GM21515 (cell line): ENCODE measurements at regions not wholly inside any gene's neighbourhood (a gene's known extent, or its start where the extent isn't known, plus 50 kb on each side); places are given as distances from the start of the nearest gene placed in this dataset.
"Not testable (repeated sequence)": the region's sequence is repeated elsewhere in the genome, so short reads cannot be mapped to it uniquely, and the experiment has no call there.

ENCODE experiments used
- ATAC-seq: cut with Tn5 transposase; IDR thresholded peaks from one replicate; pipeline ENCODE4 v1.9.1; 2021; ENCODE audit not compliant: unreplicated experiment

DNA sequence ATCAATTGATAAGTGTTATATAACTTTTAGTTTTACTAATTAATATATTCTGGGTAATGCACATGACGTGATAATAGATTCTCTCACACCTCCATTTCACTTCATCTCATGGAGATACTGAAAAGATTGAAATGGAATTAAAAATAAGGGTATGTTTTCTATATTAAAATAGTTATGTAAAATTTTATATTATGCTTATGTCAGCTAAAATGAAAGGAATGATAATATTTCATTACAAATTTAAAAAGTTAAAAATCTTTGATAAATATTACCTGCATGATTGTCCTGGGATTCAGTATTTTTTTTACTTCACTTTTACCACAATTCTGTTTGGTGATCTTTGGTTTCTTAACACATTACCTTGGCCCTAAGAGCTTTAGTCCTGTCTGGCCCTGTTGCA is 823.8 kb upstream of the NRXN1 start:
- ATAC-seq, result no peak

DNA sequence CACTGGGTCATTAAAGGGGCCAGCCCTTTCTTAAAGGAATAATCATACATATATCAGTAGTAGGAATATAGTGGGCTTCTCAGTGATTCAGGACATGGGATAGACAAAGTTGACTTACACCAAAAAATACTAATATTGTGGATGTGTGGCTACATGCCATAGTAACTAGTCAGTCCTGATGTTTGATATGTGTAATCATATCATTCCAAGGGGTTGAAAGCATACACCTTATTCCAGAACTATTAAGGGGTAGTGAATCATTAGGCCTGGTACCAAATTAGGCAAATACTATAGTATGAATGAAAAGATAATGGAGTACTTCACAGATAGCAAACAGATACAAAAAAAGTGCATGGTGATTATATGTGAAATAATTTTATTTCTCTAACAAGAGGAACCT is 814.9 kb upstream of the NRXN1 start:
- no peak for ATAC-seq

- ATAC-seq, result no peak
Observed at GRCh38 chr2:51846018-51846417, 814.1 kb upstream of the NRXN1 start.

DNA sequence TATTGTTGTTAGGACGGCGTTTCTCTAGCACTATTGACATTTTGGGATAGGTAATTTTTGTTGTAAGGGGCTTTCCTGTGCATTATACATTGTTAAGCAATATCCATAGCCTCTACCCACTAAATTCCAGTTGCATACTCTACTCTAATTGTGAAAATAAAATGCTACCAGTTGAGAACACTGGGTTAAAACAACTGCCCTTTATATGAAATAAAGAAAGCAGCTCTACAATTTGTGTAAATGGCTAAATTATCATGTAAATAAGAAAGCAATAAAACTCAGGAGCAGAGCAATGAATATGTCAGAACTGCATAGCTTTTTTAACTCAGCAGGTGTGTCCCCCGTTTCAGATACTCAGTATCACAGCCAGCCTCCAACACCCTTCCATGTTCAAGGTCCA is 812.7 kb upstream of the NRXN1 start:
- ATAC-seq, result no peak

GRCh38 chr2:51829477-51829876 is 797.5 kb upstream of the NRXN1 start:
- no peak for ATAC-seq

DNA sequence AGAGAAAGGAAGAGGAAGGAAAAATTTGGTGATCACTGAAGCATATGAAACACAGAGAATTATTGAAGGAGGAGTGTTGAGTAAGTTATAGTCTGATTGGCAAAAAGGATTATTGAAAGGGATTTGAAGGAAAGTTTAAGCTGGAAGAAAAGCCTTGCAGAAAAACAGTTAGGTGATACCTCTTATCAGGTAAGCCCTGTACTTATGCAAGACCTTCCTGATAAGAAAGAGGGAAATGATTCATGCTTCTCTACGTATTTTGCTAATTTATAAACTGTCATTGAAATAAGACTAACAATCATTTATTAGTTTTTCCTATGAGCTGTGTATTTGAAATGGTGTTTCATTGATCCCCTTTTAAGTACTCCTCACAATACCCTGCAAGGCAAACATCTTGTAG is 793.9 kb upstream of the NRXN1 start:
- no peak for ATAC-seq

GRCh38 chr2:51813247-51813646 is 781.3 kb upstream of the NRXN1 start:
- ATAC-seq, result no peak

GRCh38 chr2:51812138-51812866 is 780.4 kb upstream of the NRXN1 start:
- ATAC-seq, result no peak

- ATAC-seq, result no peak
Observed at GRCh38 chr2:51810197-51810596, 778.3 kb upstream of the NRXN1 start.

- no peak for ATAC-seq
Observed at GRCh38 chr2:51807229-51807628, 775.3 kb upstream of the NRXN1 start.

GRCh38 chr2:51795248-51795888 is 763.4 kb upstream of the NRXN1 start:
- ATAC-seq, result no peak

DNA sequence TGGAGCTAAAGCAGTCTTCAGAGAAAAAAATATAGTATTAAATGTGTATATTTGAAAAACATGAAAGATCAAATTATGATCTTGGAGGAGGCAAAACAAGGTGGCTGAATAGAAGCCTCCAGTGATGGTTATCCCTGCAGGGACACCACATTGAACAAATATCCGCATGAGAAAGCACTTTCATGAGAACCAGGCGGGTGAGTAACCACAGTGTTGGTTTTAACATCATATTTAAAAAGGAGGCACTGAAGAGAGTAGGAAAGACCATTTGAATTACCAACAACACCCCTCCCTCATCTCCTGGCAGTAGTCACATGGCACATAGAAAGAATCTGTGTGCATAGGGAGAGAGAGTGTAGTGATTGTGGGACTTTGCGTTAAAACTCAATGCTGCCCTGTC is 759.6 kb upstream of the NRXN1 start:
- no peak for ATAC-seq

DNA sequence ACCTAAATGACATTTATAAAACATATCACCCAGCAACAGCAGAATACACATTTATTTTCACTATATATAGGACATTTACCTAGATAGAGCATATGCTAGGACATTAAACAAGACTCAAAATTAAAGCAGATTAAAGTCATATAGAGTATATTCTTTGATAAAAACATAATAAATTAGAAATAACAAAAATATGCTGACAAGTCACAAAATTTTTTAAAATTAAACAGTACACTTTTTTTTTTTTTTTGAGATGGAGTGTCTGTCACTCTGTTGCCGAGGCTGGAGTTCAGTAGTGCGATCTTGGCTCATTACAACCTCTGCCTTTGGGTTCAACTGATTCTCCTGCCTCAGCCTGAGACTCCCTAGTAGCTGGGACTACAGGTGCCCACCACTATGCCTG is 758.9 kb upstream of the NRXN1 start:
- ATAC-seq, result no peak

GRCh38 chr2:51789918-51790317 is 758.0 kb upstream of the NRXN1 start:
- ATAC-seq, result no peak

- no peak for ATAC-seq
Observed at GRCh38 chr2:51782921-51783765, 751.2 kb upstream of the NRXN1 start.

DNA sequence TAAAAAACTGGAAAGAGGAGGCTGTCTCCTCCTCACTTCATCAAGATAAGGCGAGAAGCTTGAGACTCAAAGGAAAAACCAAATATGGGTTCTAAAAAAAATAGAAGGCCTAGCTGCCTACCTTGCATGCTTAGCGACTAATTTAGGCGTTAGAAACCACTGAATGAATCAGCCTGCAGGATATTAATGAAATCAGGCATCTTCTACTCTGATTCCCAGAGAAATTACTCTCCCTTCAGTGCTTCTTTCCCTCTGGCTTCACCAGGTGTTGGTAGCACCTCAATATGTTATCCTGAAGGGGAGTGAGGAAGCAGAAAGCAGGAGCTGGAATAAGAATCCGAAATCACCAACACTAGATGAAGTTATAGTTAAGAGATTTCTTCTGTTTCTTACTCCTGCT is 749.8 kb upstream of the NRXN1 start:
- ATAC-seq, result no peak

GRCh38 chr2:51780353-51780752 is 748.4 kb upstream of the NRXN1 start:
- no peak for ATAC-seq

DNA sequence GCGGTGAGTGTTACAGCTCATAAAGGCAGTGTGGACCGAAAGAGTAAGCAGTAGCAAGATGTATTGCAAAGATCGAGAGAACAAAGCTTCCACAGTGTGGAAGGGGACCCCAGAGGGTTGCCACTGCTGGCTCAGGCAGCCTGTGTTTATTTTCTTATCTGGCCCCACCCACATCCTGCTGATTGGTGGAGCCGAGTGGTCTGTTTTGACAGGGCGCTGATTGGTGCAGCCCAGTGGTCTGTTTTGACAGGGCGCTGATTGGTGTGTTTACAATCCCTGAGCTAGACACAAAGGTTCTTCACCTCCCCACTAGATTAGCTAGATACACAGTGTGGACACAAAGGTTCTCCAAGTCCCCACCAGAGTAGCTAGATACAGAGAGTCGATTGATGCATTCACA is 747.8 kb upstream of the NRXN1 start:
- ATAC-seq, result not testable (repeated sequence)

- ATAC-seq, result no peak
Observed at GRCh38 chr2:51778806-51779205, 746.9 kb upstream of the NRXN1 start.

DNA sequence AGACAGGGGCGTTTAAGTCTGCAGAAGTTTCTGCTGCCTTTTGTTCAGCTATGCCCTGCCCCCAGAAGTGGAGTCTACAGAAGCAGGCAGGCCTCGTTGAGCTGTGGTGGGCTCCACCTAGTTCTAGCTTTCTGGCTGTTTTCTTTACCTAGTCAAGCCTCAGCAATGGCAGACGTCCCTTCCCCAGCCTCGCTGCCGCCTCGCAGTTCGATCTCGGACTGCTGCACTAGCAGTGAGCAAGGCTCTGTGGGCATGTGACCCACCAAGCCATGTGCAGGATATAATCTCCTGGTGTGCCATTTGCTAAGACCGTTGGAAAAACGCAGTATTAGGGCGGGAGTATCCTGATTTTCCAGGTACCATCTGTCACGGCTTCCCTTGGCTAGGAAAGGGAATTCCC is 742.7 kb upstream of the NRXN1 start:
- not testable (repeated sequence) for ATAC-seq

GRCh38 chr2:51760441-51760840 is 728.5 kb upstream of the NRXN1 start:
- no peak for ATAC-seq

- ATAC-seq, result no peak
Observed at GRCh38 chr2:51758081-51758480, 726.1 kb upstream of the NRXN1 start.
